H54 (cell line): ENCODE measurements at regions not wholly inside any gene's neighbourhood (a gene's known extent, or its start where the extent isn't known, plus 50 kb on each side); places are given as distances from the start of the nearest gene placed in this dataset.

Experiments used
- DNase-seq: peaks from one replicate; pipeline ENCODE4 v3.0.0; 2011; ENCODE audit warnings: low spot score, mixed read lengths; ENCODE audit not compliant: insufficient read length
- FAIRE-seq: peaks from 3 replicates; lab custom pipeline; 2011; peaks lifted over from hg19 to GRCh38; lab: Jason Lieb, UNC
- POLR2A ChIP-seq: IDR thresholded peaks from 2 replicates; pipeline ENCODE4 v1.6.1; 2011; ENCODE audit warnings: low read depth, mild to moderate bottlenecking, low read length

DNA sequence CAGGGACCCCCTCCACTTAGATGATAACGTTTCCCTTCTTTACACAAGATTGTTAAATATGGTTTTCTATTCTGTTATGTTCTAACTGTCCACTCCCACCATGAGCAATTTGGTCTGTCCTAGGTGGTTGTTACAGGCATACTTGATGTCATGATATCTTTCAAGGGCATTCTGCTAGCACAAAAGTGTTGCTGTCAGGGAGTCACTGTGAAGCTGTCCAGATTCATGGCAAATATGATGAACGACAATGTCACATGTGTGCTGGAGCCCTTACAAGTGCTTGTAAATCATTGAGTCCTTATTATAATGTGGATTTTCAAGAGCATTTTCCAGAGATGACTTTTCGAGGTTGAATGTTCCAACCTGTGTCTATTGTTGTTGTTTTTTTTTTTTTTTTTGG lies 1250.7 kb upstream of the PRKX start:
- DNase-seq (no peak), FAIRE-seq (no peak)
- no peak for TF ChIP-seq POLR2A

DNA sequence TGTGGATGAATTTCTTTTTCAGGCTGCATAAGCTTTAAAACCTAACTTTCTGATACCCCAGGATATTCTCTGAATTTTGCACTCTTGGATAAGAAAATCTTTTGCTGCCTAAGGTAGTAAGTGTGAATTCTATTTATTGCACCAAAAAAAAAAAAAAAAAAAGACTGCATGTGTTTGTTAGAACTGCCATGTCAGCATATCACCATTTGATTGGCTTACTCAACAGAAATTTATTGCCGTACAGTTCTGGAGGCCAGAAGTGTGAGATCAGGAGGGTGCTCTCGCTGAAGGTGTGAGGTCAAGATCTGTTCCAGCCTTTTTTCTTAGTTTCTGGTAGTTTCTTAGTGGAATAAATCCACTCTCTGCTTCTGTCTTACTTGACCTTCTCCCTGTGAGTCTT lies 1250.0 kb upstream of the PRKX start:
- DNase-seq (no peak), FAIRE-seq (no peak)
- no peak for TF ChIP-seq POLR2A

DNA sequence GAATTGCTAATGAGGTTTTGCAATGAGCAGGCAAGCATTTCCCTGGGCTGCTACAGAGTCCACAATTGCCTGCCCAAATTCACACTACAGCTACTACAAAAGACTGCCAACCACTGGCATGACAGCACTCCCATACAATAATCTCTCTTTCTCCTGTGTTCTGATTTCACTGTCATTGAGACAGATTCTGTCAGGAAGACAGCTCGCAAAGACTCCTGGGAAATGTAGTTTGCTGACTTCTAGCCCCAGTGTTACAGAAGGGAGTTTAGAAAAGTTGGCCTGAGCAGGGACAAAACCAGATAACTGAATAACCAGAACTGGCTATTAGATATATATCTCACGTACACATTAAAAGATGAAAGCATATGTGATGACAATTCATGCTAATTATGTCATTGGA lies 1231.3 kb upstream of the PRKX start:
- no peak for FAIRE-seq
- TF ChIP-seq POLR2A, result no peak

DNA sequence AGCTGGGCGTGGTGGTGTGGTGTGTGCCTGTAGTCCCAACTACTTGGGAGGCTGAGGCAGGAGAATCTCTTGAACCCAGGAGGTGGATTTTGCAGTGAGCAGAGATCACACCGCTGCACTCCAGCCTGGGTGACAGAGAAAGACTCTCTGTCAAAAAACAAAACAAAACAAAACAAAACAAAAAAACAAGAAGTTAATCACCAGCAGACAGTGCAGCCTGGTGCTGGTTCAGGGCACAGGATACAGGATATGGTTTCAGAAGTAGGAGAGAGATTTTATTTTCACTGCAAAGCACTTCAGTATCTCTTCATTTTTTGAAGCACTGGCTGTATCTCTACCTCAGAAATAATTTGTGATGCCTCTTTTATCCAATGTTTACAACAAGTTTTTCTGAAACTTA lies 1222.9 kb upstream of the PRKX start:
- FAIRE-seq (no peak), DNase-seq (no peak)

More for the DNA sequence above, 1231.3 kb upstream of the PRKX start:
- no peak for DNase-seq

DNA sequence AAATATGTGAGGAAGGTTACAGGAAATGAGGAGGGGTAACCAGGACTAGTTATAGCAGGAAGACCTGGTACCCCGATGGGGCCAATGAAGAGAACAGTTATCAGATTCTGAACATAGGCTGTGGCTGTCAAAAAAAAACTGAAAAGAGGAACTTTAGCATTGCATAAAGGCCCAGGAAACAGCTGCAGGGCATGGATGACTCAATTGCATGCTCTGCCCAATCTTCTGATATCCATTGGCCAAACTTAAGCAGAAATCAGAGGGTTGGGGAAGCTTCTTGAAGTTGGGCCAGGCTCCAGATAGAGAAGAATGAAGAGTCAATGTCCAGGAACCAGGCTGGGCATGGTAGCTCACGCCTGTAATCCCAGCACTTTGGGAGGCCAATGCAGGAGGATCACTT lies 1222.4 kb upstream of the PRKX start:
- no peak for TF ChIP-seq POLR2A
- FAIRE-seq (no peak), DNase-seq (no peak)

More for the DNA sequence above, 1222.9 kb upstream of the PRKX start:
- TF ChIP-seq POLR2A, result no peak

DNA sequence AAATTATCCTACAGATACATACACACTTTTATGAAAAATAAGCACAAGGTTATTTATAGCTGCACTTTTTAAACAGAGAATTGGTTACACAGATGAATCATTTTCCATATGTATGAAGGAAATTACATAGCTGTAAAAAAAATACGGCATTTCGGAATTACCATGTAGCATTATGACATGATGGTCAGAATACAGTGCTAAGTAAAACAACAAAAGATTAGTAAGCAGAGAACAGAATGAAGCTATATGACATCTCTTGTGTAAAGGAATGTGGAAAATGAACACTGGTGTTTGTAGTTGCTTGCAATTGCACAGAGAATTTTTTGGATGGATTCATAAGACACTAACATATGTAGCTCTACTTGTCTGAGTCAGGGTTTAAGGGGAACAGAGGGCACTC lies 1222.0 kb upstream of the PRKX start:
- no peak for DNase-seq
- no peak for FAIRE-seq
- TF ChIP-seq POLR2A, result no peak

DNA sequence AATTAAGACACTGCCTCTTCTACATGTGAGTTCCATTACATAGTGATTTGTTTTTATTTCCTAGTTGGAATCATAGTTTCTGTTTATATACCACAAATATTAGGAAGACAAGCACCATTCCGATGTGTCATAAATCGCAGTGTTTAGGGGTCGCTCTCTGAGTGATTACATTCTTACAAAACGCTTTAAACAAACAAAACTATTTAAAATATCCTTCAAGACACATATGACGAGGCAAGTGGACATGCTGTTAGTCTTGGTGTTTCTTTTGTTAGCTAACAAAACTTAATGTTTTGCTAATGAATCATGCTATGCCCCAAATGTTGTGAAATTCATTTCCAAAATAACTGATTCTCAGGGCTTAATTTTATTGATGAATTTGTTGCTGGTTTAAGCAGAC lies 1219.3 kb upstream of the PRKX start:
- DNase-seq (no peak), FAIRE-seq (no peak)
- TF ChIP-seq POLR2A, result no peak

DNA sequence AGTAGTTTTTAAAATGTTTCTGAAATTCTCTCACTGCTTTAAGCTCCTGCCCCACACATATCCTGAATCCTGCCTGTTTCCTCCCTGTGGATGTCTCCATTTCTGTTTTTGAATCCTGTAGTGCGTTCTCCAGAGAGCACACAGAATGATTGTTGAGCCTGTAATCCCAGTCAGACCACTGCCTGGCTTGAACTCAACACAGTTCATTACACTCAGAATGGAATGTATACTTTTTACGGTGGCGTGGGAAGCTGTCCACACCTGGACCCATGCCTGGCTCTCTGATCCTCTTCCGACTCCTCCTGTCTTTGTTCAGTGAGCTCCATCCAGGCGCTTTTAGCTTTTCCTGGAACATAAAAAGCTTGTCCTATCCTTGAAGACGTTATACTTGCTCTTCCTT lies 1217.0 kb upstream of the PRKX start:
- no peak for TF ChIP-seq POLR2A
- DNase-seq (no peak), FAIRE-seq (no peak)

DNA sequence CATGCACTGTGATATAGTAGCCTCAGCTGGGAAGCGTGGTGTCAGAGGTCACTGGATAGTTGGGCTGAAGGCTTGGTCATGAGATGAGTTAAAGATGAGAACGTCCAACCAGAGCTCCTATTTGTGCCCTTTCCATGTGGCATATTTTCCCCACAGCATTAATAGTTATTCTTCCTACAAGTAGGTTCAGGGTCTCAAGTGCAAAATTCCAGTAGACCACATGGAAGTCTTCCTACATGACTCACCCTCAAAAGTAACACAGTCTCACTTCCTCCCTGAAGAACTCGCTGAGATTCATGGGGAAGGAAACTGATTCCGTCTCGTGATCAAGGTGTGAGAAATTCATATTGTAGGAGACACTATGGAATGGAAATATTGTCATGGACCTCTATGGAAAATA lies 1212.5 kb upstream of the PRKX start:
- TF ChIP-seq POLR2A, result no peak
- FAIRE-seq (no peak), DNase-seq (no peak)

DNA sequence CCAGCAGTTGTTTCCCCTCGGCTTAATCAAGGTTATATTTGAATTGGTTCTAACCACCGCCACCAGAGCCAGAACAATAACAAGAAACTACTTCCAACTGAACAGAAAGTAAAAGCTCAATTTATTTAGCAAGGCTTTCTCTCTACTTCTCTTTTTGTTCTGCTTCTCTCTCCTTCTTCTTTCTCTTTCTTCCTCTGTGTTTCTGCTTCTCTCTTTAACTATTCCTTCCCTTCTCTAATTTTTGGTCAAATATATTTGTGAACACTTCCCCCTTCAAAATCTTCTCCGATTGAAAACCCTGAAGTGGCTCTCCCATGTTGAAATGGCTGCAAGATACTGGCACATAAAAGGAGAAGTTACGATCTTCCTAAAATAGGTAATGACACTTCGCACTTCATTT lies 1195.9 kb upstream of the PRKX start:
- TF ChIP-seq POLR2A, result no peak
- DNase-seq (no peak), FAIRE-seq (no peak)

DNA sequence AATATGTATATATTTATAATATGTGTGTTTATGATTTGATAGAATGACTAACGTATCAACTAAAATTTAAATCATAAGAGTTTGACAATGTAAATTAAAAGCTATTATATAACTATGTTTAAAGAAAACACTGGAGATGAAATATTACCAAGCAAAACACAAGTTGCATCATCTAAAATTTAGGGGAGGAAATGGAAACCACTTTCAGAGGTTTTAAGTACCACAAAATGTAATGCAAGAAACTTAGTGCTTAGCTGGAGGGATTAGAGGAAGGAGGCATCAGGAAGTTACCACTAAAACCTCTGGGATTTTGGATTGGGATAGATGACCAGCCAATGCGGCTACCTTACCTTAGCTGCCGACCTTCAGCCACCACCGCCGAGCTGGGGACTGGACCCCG lies 1192.1 kb upstream of the PRKX start:
- DNase-seq (no peak), FAIRE-seq (no peak)
- TF ChIP-seq POLR2A, result no peak

DNA sequence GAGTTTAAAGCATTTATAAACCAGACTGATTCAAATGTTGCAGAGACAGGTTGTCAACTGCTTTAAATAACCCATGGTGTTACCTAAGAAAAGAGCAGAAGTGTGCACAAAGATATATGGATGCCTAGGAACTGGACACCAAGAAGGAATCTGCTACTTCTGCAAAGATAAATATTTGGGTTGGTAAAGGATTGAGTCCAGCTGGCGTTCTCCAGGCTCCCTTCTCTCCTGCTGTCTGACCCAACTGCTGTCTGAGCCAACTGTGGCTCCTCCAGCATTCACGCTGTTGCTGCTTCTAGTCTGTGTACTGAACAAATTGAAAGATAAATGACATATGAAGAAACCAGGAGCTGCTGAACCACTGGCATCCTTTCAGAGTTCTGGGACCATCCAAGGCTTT lies 1167.8 kb upstream of the PRKX start:
- DNase-seq (no peak), FAIRE-seq (no peak)
- TF ChIP-seq POLR2A, result no peak

DNA sequence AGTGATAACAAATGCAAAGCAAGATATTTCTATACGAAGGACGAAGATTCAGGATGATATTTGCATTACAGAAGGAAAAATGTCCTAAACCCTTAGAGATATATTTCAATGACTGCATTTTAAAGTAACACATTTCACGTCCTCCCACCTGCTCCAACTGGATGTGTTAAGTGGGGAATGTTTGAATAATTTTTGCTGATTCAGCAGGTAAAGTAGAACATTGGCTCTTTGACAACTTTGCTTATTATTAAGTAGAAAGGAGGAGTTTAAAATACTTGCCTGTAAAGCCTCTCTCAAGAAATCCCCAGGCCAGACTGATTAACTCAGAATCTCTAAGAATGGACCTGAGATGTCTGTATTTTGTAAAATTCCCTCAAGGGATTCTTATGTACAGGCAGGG lies 1165.2 kb upstream of the PRKX start:
- DNase-seq, result no peak
- no peak for TF ChIP-seq POLR2A
- FAIRE-seq, result no peak

DNA sequence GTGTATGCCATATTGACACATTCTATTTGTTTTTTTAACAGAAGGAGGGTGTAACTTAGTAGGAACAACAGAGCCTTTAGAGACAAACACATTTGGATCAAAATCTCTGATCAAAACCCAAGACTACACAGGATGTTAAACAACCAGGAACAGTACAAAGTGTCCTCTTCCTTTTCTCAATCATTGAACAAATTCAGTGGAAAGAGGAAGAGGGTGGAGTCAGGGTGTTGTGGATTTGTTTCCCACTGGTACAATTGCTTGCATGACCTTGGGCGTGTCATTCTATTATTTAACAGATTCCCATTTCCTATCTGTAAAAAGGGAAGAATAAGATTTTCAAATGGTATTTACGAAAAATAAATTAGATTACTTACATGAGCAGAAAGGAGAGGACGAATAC lies 1162.8 kb upstream of the PRKX start:
- DNase-seq (no peak), FAIRE-seq (no peak)
- TF ChIP-seq POLR2A, result no peak

DNA sequence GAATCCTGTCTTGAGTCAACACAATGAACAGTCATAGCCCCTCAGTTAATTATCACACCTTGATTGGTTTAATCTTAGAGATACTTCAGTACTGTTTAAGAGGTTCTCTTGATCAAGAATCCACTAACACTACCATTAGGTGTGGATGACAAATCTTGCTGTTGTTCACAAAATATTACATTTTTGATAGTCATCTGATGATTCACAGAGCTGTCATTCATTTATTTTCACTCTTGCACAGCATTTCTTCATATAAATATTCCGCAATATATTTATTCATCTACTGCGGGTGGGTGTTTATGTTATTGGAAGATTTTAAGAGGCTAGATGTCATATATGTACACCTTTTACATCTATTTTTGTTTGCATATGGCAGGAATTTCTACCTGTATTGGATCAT lies 1138.1 kb upstream of the PRKX start:
- no peak for DNase-seq
- no peak for FAIRE-seq

DNA sequence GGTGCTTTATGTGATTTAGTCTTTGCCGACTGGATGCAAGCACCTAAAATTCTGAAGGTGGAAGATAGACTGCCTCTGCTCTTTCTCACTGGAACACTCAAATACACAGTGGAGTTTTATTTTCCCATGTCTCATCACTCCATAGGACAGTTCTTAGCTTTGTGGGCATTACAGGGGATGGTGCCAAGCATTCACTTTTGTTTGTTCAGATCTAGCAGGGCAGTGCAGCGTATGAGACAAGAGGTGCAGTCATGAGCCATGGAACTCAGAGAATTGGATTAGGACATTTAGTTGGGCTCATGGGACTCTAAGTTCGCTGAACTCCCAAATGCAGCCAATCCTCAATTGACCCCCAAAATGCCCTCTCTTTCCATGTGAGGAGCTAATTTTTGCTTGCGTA lies 1136.9 kb upstream of the PRKX start:
- no peak for TF ChIP-seq POLR2A
- no peak for FAIRE-seq
- no peak for DNase-seq

More for the DNA sequence above, 1138.1 kb upstream of the PRKX start:
- no peak for TF ChIP-seq POLR2A
